Neural cell (in vitro differentiated cells): ENCODE measurements at regions not wholly inside any gene's neighbourhood (a gene's known extent, or its start where the extent isn't known, plus 50 kb on each side); places are given as distances from the start of the nearest gene placed in this dataset.

Experiments used
- H2AFZ ChIP-seq: fragments of 200-600, 300-800 bp; sonication (generic), shearing (Covaris generic); 2 replicates; pipeline ENCODE4 v1.6.0; 2014; ENCODE audit warnings: low read depth, mild to moderate bottlenecking, antibody characterized with exemption, low read length, moderate library complexity
- H3F3A ChIP-seq: fragments of 200-600 bp; shearing (Covaris generic); 2 replicates; pipeline ENCODE4 v1.6.1; 2016; ENCODE audit warnings: mild to moderate bottlenecking, moderate library complexity, mixed read lengths, antibody characterized with exemption, low read length; ENCODE audit not compliant: insufficient read depth, poor library complexity, severe bottlenecking
- H3K27ac ChIP-seq: fragments of 200-600, 300-800 bp; sonication (generic), shearing (Covaris generic); 2 replicates; pipeline ENCODE4 v1.5.1; 2014; ENCODE audit warnings: mild to moderate bottlenecking, low read length, moderate library complexity
- H3K27me3 ChIP-seq: fragments of 300-800, 200-600 bp; sonication (generic), shearing (Covaris generic); 2 replicates; pipeline ENCODE4 v1.6.0; 2014; ENCODE audit warnings: mild to moderate bottlenecking, low read depth, low read length, moderate library complexity; ENCODE audit not compliant: insufficient read depth
- H3K36me3 ChIP-seq: fragments of 300-800, 200-600 bp; sonication (generic), shearing (Covaris generic); 2 replicates; pipeline ENCODE4 v1.5.1; 2014; ENCODE audit warnings: mild to moderate bottlenecking, antibody characterized with exemption, low read length, moderate library complexity; ENCODE audit not compliant: insufficient read depth
- H3K4me2 ChIP-seq: fragments of 300-800, 200-600 bp; sonication (generic), shearing (Covaris generic); 2 replicates; pipeline ENCODE4 v1.6.0; 2014; ENCODE audit warnings: mild to moderate bottlenecking, low read length
- H3K4me3 ChIP-seq: fragments of 300-800, 200-600 bp; sonication (generic), shearing (Covaris generic); 2 replicates; pipeline ENCODE4 v1.5.1; 2014; ENCODE audit warnings: mild to moderate bottlenecking, low read length, moderate library complexity
- H3K79me2 ChIP-seq: fragments of 200-600 bp; shearing (Covaris generic); replicated peaks from 2 replicates; pipeline ENCODE4 v1.6.0; 2014; ENCODE audit warnings: mild to moderate bottlenecking, low read length, moderate library complexity; ENCODE audit not compliant: insufficient read depth
- H3K9ac ChIP-seq: fragments of 300-800, 200-600 bp; sonication (generic), shearing (Covaris generic); 2 replicates; pipeline ENCODE4 v1.6.1; 2016; ENCODE audit warnings: mild to moderate bottlenecking, low read length, mixed read lengths
- H3K9me2 ChIP-seq: fragments of 200-600 bp; shearing (Covaris generic); 2 replicates; pipeline ENCODE4 v1.6.1; 2016; ENCODE audit warnings: mild to moderate bottlenecking, low read length, mixed read lengths; ENCODE audit not compliant: insufficient read depth
- H3K9me3 ChIP-seq: fragments of 200-600, 300-800 bp; sonication (generic), shearing (Covaris generic); 2 replicates; pipeline ENCODE4 v1.6.1; 2016; ENCODE audit warnings: mild to moderate bottlenecking, mixed run types, low read length, moderate library complexity, mixed read lengths
- H4K20me1 ChIP-seq: fragments of 200-600 bp; shearing (Covaris generic); 2 replicates; pipeline ENCODE4 v1.6.1; 2016; ENCODE audit warnings: mild to moderate bottlenecking, mixed run types; ENCODE audit not compliant: insufficient read depth
- CTCF ChIP-seq: fragments of 450-650 bp; IDR thresholded peaks from 2 replicates; pipeline ENCODE4 v1.5.1; 2014; ENCODE audit warnings: antibody characterized with exemption, mild to moderate bottlenecking, moderate library complexity; ENCODE audit not compliant: poor library complexity, severe bottlenecking
- EP300 ChIP-seq: fragments of 450-650 bp; conservative IDR thresholded peaks from 2 replicates; pipeline ENCODE4 v1.6.1; 2014; ENCODE audit warnings: antibody characterized with exemption, mild to moderate bottlenecking, moderate library complexity; ENCODE audit not compliant: poor library complexity, severe bottlenecking
- EZH2 ChIP-seq: fragments of 200-600, 300-800 bp; shearing (Covaris generic), sonication (generic); IDR thresholded peaks from 2 replicates; pipeline ENCODE4 v1.6.1; 2014; ENCODE audit warnings: antibody characterized with exemption, low read length, borderline replicate concordance, mild to moderate bottlenecking; ENCODE audit not compliant: insufficient read depth, poor library complexity, severe bottlenecking
- MXI1 ChIP-seq: fragments of 450-650 bp; conservative IDR thresholded peaks from 2 replicates; pipeline ENCODE4 v1.6.1; 2014; ENCODE audit warnings: antibody characterized with exemption, mild to moderate bottlenecking; ENCODE audit not compliant: poor library complexity, severe bottlenecking
- POLR2AphosphoS5 ChIP-seq: IDR thresholded peaks from 2 replicates; pipeline ENCODE4 v1.6.1; 2012
- RAD21 ChIP-seq: fragments of 450-650 bp; conservative IDR thresholded peaks from 2 replicates; pipeline ENCODE4 v1.6.1; 2014; ENCODE audit warnings: antibody characterized with exemption, mild to moderate bottlenecking, moderate library complexity
- REST ChIP-seq: IDR thresholded peaks from 2 replicates; pipeline ENCODE4 v1.6.1; 2012; ENCODE audit warnings: borderline replicate concordance
- SMC3 ChIP-seq: fragments of 450-650 bp; conservative IDR thresholded peaks from 2 replicates; pipeline ENCODE4 v1.6.1; 2014; ENCODE audit warnings: antibody characterized with exemption, mild to moderate bottlenecking, moderate library complexity; ENCODE audit not compliant: poor library complexity
- TAF1 ChIP-seq: IDR thresholded peaks from 2 replicates; pipeline ENCODE4 v1.6.1; 2012; ENCODE audit warnings: low read depth

- no peak for TF ChIP-seq RAD21
- no peak for TF ChIP-seq SMC3
Measured at GRCh38 chr17:71995590-71995989, 125.2 kb upstream of the SOX9 start (continued).

- no peak overlapping the region for H2AFZ ChIP-seq
- no peaks in the 10 kb centered on the region for H3K9me3 ChIP-seq
- no peak overlapping the region for H3K27ac ChIP-seq
- H3K36me3 ChIP-seq: no peaks in the 10 kb centered on the region
- no peaks in the 10 kb centered on the region for H4K20me1 ChIP-seq
- no peak overlapping the region for H3K4me2 ChIP-seq
- no peaks in the 10 kb centered on the region for H3K27me3 ChIP-seq
- TF ChIP-seq TAF1 (no peak), MXI1 (no peak), EZH2 (no peak), SMC3 (no peak), POLR2AphosphoS5 (no peak), RAD21 (no peak), EP300 (no peak), REST (no peak), CTCF (no peak)
- H3K9ac ChIP-seq: no peak overlapping the region
- H3K9me2 ChIP-seq: no peaks in the 10 kb centered on the region
- no peaks in the 10 kb centered on the region for H3F3A ChIP-seq
- H3K4me3 ChIP-seq: no peak overlapping the region
- no peaks in the 10 kb centered on the region for H3K79me2 ChIP-seq
Measured at GRCh38 chr17:72004011-72004427, 116.8 kb upstream of the SOX9 start.

- TF ChIP-seq SMC3 (no peak), EP300 (no peak), POLR2AphosphoS5 (no peak), CTCF (no peak), RAD21 (no peak), TAF1 (no peak), MXI1 (no peak), REST (no peak), EZH2 (no peak)
- no peaks in the 10 kb centered on the region for H3K36me3 ChIP-seq
- no peaks in the 10 kb centered on the region for H3F3A ChIP-seq
- no peak overlapping the region for H3K4me2 ChIP-seq
- no peaks in the 10 kb centered on the region for H3K79me2 ChIP-seq
- no peaks in the 10 kb centered on the region for H3K9me3 ChIP-seq
- H4K20me1 ChIP-seq: no peaks in the 10 kb centered on the region
- H3K27ac ChIP-seq: no peak overlapping the region
- H3K4me3 ChIP-seq: no peak overlapping the region
- no peaks in the 10 kb centered on the region for H3K27me3 ChIP-seq
- H3K9me2 ChIP-seq: no peaks in the 10 kb centered on the region
- no peak overlapping the region for H2AFZ ChIP-seq
- H3K9ac ChIP-seq: no peak overlapping the region
Measured at GRCh38 chr17:72004611-72005331, 116.0 kb upstream of the SOX9 start.
